Activated CD8-positive, alpha-beta T cell treated with anti-CD3 and anti-CD28 coated beads for 36 hours (primary cell): ENCODE measurements at regions not wholly inside any gene's neighbourhood (a gene's known extent, or its start where the extent isn't known, plus 50 kb on each side); places are given as distances from the start of the nearest gene placed in this dataset.
"Not testable (repeated sequence)": the region's sequence is repeated elsewhere in the genome, so short reads cannot be mapped to it uniquely, and the experiment has no call there.

ENCODE experiments used
- ATAC-seq: fragments of 200-7000 bp; cut with Tn5 transposase; one replicate; pipeline ENCODE4 v1.10.0; 2021; ENCODE audit warnings: mild to moderate bottlenecking, moderate library complexity
- CTCF ChIA-PET: fragments of 350-600 bp; sonication (Branson Sonifier 250); formaldehyde crosslinking; loops from one replicate; lab custom pipeline; 2021; ENCODE audit warnings: antibody characterized with exemption; lab: Charles Lee
- POLR2A ChIA-PET: fragments of 350-600 bp; sonication (Branson Sonifier 250); formaldehyde crosslinking; loops from one replicate; lab custom pipeline; 2021; ENCODE audit warnings: antibody characterized with exemption; lab: Charles Lee
- DNase-seq: peaks from one replicate; pipeline ENCODE4 v3.0.0-alpha.2; 2020
- H3K27ac Mint-ChIP-seq: one replicate; pipeline ENCODE4 v1.8.0; 2021; ENCODE audit warnings: mild to moderate bottlenecking, mixed read lengths
- H3K27me3 Mint-ChIP-seq: one replicate; pipeline ENCODE4 v1.8.0; 2021; ENCODE audit warnings: mixed read lengths
- H3K36me3 Mint-ChIP-seq: one replicate; pipeline ENCODE4 v1.8.0; 2021; ENCODE audit warnings: low read depth, mixed read lengths
- H3K4me1 Mint-ChIP-seq: one replicate; pipeline ENCODE4 v1.8.0; 2021; ENCODE audit warnings: low read depth, mixed read lengths
- H3K4me3 Mint-ChIP-seq: one replicate; pipeline ENCODE4 v1.8.0; 2021; ENCODE audit warnings: mild to moderate bottlenecking, moderate library complexity, mixed read lengths
- H3K9me3 Mint-ChIP-seq: one replicate; pipeline ENCODE4 v1.8.0; 2021; ENCODE audit warnings: mixed read lengths
- intact Hi-C: fragments of 100-400 bp; cut with micrococcal nuclease; formaldehyde crosslinking; loops from one replicate; pipeline ENCODE4 v1.10.0; 2022
- TF ChIP-seq, protein P1 (sequence below): fragments of 200-600 bp; IDR thresholded peaks from one replicate; pipeline ENCODE4 v1.8.0; 2022; ENCODE audit warnings: antibody characterized with exemption, mild to moderate bottlenecking

DNA sequence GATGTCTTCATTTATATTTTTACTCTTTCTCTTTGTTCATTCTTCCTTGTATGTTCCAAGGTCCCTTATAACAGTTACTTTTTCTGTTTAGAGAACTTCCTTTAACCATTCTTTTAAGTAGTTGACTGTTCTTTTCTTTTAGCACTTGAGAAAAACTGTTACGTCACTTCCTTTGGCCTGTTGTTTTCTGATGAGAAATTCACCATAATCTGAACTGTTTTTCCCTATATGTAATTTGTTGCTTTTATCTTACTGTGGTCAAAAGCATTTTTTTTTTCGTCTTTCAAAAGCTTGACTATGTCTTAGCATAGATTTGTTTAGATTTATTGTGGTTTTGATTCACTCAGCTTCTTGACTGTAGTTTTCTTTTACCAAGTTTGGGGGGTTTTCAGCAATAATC is 1660.3 kb upstream of the PCDH10 start:
- ATAC-seq (no peak), DNase-seq (no peak)
- intact Hi-C loops, result no loop called here
- CTCF ChIA-PET, result no interaction called here
- POLR2A ChIA-PET, result no interaction called here
- Mint-ChIP-seq H3K9me3 (no peaks in the 10 kb centered on the region), H3K36me3 (no peaks in the 10 kb centered on the region), H3K4me1 (no peaks in the 10 kb centered on the region), H3K27me3 (no peaks in the 10 kb centered on the region), H3K4me3 (no peak overlapping the region), H3K27ac (no peak overlapping the region)
- TF ChIP-seq, protein P1, sequence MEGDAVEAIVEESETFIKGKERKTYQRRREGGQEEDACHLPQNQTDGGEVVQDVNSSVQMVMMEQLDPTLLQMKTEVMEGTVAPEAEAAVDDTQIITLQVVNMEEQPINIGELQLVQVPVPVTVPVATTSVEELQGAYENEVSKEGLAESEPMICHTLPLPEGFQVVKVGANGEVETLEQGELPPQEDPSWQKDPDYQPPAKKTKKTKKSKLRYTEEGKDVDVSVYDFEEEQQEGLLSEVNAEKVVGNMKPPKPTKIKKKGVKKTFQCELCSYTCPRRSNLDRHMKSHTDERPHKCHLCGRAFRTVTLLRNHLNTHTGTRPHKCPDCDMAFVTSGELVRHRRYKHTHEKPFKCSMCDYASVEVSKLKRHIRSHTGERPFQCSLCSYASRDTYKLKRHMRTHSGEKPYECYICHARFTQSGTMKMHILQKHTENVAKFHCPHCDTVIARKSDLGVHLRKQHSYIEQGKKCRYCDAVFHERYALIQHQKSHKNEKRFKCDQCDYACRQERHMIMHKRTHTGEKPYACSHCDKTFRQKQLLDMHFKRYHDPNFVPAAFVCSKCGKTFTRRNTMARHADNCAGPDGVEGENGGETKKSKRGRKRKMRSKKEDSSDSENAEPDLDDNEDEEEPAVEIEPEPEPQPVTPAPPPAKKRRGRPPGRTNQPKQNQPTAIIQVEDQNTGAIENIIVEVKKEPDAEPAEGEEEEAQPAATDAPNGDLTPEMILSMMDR, result no peak

DNA sequence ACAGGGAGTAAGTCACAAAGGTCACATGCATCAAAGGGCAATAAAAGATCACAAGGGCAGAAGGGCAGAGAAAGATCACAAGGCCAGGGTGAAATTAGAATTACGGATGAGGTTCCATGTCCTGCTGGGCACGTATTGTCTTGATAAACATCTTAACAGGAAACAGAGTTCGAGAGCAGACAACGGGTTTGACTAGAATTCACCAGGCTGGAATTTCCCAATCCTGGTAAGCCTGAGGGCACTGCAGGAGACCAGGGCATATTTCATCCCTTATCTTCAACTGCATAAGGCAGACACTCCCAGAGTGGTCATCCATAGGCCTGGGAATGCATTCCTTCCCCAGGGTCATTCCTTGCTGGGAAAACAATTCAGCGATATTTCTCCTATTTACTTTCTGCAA is 1652.9 kb upstream of the PCDH10 start:
- intact Hi-C loops, H3K27ac Mint-ChIP-seq, H3K27me3 Mint-ChIP-seq, H3K36me3 Mint-ChIP-seq, DNase-seq, H3K4me3 Mint-ChIP-seq, CTCF ChIA-PET, POLR2A ChIA-PET, H3K9me3 Mint-ChIP-seq, ATAC-seq, H3K4me1 Mint-ChIP-seq: not testable (repeated sequence)

DNA sequence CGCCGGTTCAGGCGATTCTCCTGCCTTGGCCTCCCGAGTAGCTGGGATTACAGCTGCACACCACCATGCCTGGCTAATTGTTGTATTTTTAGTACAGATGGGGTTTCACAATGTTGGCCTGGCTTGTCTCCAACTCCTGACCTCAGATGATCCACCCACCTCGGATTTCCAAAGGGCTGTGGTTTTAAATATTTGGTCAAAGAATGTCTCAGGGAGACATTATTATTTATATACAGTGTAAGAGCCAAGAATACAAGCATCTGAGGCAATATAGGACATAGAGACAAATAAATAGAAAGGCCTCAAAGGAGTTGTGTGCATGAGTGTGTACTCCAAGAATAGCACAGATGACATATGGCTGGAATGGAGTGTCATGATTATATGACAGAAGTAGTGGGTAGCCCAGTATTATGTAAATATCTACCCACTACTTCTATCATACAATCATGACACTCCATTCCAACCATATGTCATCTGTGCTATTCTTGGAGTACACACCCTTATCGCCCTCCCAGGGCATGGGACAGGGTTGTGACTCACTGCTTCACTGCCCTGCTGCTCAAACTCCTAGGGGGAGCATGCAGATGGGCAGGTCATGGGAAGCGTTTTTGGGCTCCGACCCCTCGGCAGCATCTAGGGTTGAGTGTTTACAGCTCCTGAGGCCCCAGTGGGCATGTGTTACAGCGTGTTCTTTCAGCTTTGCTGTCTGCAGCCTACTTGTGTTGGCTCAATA is 1649.8 kb upstream of the PCDH10 start:
- intact Hi-C loops, result no loop called here
- DNase-seq, result no peak
- H3K27ac Mint-ChIP-seq, result no peak overlapping the region
- H3K4me3 Mint-ChIP-seq, result no peak overlapping the region
- ATAC-seq, result no peak
- TF ChIP-seq, protein P1, result no peak
- H3K4me1 Mint-ChIP-seq, result no peaks in the 10 kb centered on the region
- H3K9me3 Mint-ChIP-seq, result no peaks in the 10 kb centered on the region
- no peaks in the 10 kb centered on the region for H3K27me3 Mint-ChIP-seq
- POLR2A ChIA-PET, result no interaction called here
- no peaks in the 10 kb centered on the region for H3K36me3 Mint-ChIP-seq
- CTCF ChIA-PET, result no interaction called here

DNA sequence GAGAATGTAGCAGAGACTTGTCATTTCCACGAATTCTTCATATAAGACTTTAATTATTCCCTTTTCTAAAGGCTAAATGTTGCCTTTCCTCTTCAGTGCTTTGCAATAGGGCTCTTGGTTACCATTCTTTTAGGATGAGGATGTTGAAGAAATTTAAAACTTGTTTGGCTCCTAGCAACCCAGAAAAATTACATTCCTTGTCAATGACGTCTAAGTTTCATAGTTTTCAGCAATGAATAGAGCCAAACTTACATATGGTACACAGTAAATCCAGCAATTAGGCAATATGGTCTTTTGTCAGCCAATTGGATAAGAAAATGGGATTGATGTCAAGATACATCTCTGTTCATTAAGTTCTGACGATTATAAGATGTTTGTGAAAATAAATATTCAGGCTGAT is 1639.6 kb upstream of the PCDH10 start:
- no peak for DNase-seq
- Mint-ChIP-seq H3K36me3 (no peaks in the 10 kb centered on the region), H3K27me3 (no peaks in the 10 kb centered on the region), H3K4me3 (no peak overlapping the region), H3K27ac (no peak overlapping the region), H3K4me1 (no peaks in the 10 kb centered on the region), H3K9me3 (no peaks in the 10 kb centered on the region)
- intact Hi-C loops, result no loop called here
- no peak for ATAC-seq
- TF ChIP-seq, protein P1, result no peak
- ChIA-PET POLR2A (no interaction called here), CTCF (no interaction called here)

DNA sequence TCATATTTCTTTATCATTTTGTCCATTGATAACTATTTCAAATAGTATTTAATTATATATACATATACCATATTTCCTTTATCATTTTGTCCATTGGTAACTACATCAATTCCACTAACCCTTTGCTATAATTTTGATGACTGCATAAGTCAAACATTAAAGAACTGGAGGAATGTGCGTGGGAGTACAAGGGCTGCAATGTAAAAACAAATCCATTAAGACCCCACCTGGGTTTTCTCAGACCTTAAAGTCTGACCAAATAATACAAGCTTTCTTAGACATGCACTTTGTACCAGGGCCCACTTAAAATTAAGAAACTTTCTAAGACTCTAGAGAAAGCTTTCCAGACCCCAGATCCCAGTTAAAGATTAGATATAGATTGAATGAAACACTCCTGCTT is 1622.4 kb upstream of the PCDH10 start:
- ChIA-PET CTCF (no interaction called here), POLR2A (no interaction called here)
- H3K36me3 Mint-ChIP-seq, result no peaks in the 10 kb centered on the region
- H3K4me3 Mint-ChIP-seq, result no peak overlapping the region
- DNase-seq, result no peak
- no peaks in the 10 kb centered on the region for H3K4me1 Mint-ChIP-seq
- ATAC-seq, result no peak
- no peaks in the 10 kb centered on the region for H3K27me3 Mint-ChIP-seq
- TF ChIP-seq, protein P1, result no peak
- H3K27ac Mint-ChIP-seq, result no peak overlapping the region
- intact Hi-C loops, result no loop called here
- H3K9me3 Mint-ChIP-seq, result no peaks in the 10 kb centered on the region
